Activated naive CD8-positive, alpha-beta T cell (primary cell): ENCODE measurements at regions not wholly inside any gene's neighbourhood (a gene's known extent, or its start where the extent isn't known, plus 50 kb on each side); places are given as distances from the start of the nearest gene placed in this dataset.

ENCODE experiments used
- H3K27ac Mint-ChIP-seq: one replicate; pipeline ENCODE4 v1.8.0; 2021; ENCODE audit warnings: mixed read lengths
- H3K27me3 Mint-ChIP-seq: one replicate; pipeline ENCODE4 v1.8.0; 2021; ENCODE audit warnings: mixed read lengths
- H3K36me3 Mint-ChIP-seq: one replicate; pipeline ENCODE4 v1.8.0; 2021; ENCODE audit warnings: mixed read lengths
- H3K4me1 Mint-ChIP-seq: one replicate; pipeline ENCODE4 v1.8.0; 2021; ENCODE audit warnings: low read depth, mixed read lengths
- H3K4me3 Mint-ChIP-seq: one replicate; pipeline ENCODE4 v1.8.0; 2021; ENCODE audit warnings: mild to moderate bottlenecking, mixed read lengths
- H3K9me3 Mint-ChIP-seq: one replicate; pipeline ENCODE4 v1.8.0; 2021; ENCODE audit warnings: low read depth, mixed read lengths

DNA sequence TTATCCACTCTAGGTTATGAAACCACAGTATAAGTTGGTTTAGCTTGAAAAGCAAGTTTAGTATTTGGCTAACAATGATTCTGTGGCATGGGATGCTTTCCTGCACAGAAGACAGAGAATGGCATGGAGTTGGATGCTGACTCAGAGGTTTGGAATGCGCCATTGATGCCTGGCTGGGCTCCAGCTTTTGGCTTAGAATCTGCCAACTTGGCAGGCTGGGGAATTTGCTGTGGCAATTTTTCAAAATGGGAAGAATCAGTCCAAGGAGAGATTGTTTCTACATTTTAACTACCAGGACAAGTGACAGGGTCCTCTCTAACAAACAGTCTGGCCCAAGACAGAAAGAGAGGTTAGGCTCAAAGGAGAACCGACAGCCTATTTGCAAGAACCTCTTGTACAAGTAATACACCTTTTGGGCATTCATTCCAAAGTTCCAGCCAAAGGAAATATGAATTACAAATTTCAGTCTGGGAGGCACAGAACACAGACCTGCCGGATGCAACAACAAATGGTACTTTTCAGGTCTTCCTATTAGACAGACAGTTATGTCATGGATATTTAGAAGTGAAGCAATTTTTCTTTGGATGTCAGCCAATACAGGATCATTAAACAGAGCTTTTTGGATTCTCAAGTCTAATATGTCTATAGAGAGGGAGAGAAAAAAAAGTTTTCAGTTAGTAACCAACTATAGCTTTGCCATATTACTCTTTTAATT is 1027.7 kb downstream of the TMEM182 start:
- Mint-ChIP-seq H3K27ac (no peak overlapping the region), H3K36me3 (no peaks in the 10 kb centered on the region), H3K4me3 (no peak overlapping the region), H3K27me3 (no peaks in the 10 kb centered on the region), H3K4me1 (no peaks in the 10 kb centered on the region), H3K9me3 (peaks cover 4% of the 10 kb centered on the region)

DNA sequence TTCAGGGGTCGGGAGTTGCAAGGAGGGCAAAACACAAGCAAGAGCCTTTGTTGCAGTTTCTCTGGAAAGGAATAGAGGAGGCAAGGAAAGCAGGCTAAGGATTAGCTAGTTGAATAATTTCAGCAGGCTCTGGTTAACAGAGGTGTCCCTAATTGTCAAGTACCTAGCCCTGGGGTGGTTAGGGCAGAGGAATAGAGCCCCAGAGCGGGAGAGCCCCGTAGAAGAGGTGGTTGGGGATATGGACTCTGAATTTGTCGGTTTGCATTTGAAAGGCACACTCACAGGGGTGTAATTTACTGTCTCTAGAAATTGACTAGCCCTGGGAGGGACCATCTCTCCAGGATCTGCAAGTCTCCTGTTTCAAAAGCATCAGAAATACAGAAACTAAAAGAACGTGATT is 1030.2 kb downstream of the TMEM182 start:
- no peaks in the 10 kb centered on the region for H3K4me1 Mint-ChIP-seq
- no peaks in the 10 kb centered on the region for H3K27me3 Mint-ChIP-seq
- H3K9me3 Mint-ChIP-seq, result peaks cover 10% of the 10 kb centered on the region
- no peaks in the 10 kb centered on the region for H3K36me3 Mint-ChIP-seq
- H3K27ac Mint-ChIP-seq, result no peak overlapping the region
- no peak overlapping the region for H3K4me3 Mint-ChIP-seq

DNA sequence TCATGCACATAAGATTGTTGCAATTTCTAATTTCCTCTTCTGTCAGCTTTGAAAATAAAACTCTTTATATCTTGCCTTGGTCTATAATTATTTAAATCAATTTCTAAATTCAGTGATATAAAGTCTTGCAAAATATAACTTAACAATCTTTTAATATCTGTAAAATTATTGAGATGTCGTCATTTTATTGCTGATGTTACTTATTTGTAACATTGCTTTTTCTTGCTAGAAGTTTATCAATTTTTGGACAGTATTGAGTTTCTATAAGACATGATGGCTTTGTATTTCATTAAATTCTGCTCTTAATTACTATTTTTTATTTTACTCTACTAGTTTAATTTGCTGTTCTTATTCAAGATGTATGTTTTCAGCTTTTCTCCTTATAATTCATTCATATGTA is 1036.5 kb downstream of the TMEM182 start:
- Mint-ChIP-seq H3K27me3 (no peaks in the 10 kb centered on the region), H3K4me1 (no peaks in the 10 kb centered on the region), H3K27ac (no peak overlapping the region), H3K9me3 (peaks cover 8% of the 10 kb centered on the region), H3K36me3 (no peaks in the 10 kb centered on the region), H3K4me3 (no peak overlapping the region)

DNA sequence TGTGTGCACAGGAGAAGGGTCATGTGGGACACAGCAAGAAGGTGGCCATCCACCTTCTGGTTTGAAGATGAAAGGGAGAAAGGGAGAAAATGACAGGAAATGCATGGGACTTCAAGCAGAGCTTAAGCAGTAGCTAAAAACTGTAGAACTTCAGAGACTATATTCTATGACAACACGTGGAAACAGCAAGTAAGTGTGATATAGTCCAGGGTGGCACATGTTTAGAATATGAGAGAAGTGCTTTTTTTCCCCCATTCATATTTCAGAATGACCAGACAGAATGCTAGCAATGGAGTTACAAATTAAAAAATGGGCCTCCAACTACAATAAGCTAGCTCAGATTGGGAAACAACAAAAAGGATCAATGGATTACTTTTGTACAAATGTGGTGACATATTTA is 1042.2 kb downstream of the TMEM182 start:
- no peaks in the 10 kb centered on the region for H3K36me3 Mint-ChIP-seq

DNA sequence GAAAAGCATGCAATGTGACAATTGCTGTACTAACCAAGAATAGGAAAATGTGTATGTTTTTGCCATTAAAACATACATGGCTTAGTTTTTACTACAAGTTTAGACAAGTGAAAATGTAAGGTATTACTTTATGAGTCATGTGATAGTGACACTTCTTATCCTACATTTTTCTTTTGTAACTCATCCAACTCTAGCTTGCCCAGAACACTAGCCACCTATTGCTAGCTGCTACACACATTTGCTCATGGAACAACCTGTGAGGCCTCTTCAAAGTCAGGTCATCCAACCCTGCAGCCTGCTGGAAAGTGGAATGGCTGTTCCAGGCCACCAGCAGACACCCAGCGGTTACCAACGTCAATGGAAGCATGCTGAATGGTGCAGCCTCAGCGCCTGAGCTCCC is 1043.9 kb downstream of the TMEM182 start:
- Mint-ChIP-seq H3K4me3 (no peak overlapping the region), H3K9me3 (no peaks in the 10 kb centered on the region), H3K27me3 (no peaks in the 10 kb centered on the region), H3K27ac (no peak overlapping the region), H3K36me3 (no peaks in the 10 kb centered on the region), H3K4me1 (no peaks in the 10 kb centered on the region)

More for the DNA sequence above, 1042.2 kb downstream of the TMEM182 start:
- Mint-ChIP-seq H3K27ac (no peak overlapping the region), H3K4me3 (no peak overlapping the region), H3K4me1 (no peaks in the 10 kb centered on the region), H3K9me3 (no peaks in the 10 kb centered on the region), H3K27me3 (no peaks in the 10 kb centered on the region)

DNA sequence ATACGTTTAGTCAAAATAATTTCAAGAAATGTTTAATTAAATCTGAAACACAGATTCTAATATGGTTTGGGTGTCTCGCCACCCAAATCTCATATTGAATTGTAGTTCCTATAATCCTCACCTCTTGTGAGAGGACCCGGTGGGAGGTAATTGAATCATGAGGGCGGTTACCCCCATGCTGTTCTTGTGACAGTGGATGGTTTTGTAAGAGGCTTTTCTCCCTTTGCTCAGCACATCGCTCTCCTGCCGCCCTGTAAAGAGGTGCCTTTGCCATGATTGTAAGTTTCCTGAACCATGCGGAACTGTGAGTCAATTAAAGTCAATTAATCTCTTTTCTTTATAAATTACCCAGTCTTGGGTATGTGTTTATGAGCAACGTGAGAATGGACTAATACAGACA is 1045.1 kb upstream of the POU3F3 start:
- no peaks in the 10 kb centered on the region for H3K4me1 Mint-ChIP-seq
- H3K4me3 Mint-ChIP-seq, result no peak overlapping the region
- no peaks in the 10 kb centered on the region for H3K36me3 Mint-ChIP-seq
- H3K27ac Mint-ChIP-seq, result no peak overlapping the region
- H3K9me3 Mint-ChIP-seq, result peaks cover 4% of the 10 kb centered on the region
- no peaks in the 10 kb centered on the region for H3K27me3 Mint-ChIP-seq

DNA sequence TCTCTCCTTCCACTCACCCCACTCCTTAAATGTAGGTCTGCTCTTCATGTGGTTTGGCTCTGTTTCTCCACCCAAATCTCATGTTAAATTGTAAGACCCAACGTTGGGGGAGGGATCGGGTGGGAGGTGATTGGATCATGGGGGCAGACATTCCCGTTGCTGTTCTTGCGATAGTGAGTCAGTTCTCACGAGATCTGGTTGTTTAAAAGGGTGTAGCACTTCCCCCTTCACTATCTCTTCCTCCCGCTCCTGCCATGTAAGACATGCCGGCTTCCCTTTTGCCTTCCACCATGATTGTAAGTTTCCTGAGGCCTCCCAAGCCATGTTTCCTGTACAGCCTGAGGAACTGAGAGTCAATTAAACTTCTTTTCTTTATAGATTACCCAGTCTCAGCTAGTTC is 1044.5 kb upstream of the POU3F3 start:
- peaks cover 4% of the 10 kb centered on the region for H3K9me3 Mint-ChIP-seq
- no peaks in the 10 kb centered on the region for H3K27me3 Mint-ChIP-seq
- H3K36me3 Mint-ChIP-seq, result no peaks in the 10 kb centered on the region
- H3K4me1 Mint-ChIP-seq, result no peaks in the 10 kb centered on the region
- H3K4me3 Mint-ChIP-seq, result no peak overlapping the region
- no peak overlapping the region for H3K27ac Mint-ChIP-seq

DNA sequence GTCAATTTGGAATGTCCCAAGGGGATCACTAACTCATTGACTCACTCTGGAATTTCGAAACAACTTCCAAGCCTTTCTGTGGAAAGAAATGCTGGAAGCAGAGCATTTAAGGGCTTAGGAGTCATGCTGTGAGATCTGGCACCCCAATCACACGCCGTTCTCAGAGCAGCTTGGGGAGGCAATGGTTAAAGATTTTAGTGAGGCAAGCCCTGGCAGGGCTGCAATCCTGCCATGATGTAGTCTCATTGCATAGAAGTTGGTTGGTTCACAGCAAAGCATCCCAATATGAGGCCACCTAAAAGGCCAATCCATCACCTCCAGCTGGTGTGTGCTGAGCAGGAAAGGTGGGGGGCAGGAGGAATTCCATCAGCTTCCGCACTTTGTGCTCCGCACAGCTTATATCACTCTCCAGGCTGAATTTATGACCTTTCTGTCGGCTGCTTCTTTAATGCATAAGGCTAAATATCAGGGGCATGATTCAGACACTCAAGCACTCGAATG is 1043.9 kb upstream of the POU3F3 start:
- no peaks in the 10 kb centered on the region for H3K4me1 Mint-ChIP-seq
- H3K4me3 Mint-ChIP-seq, result no peak overlapping the region
- H3K9me3 Mint-ChIP-seq, result peaks cover 4% of the 10 kb centered on the region
- no peaks in the 10 kb centered on the region for H3K36me3 Mint-ChIP-seq
- H3K27ac Mint-ChIP-seq, result no peak overlapping the region
- H3K27me3 Mint-ChIP-seq, result no peaks in the 10 kb centered on the region

DNA sequence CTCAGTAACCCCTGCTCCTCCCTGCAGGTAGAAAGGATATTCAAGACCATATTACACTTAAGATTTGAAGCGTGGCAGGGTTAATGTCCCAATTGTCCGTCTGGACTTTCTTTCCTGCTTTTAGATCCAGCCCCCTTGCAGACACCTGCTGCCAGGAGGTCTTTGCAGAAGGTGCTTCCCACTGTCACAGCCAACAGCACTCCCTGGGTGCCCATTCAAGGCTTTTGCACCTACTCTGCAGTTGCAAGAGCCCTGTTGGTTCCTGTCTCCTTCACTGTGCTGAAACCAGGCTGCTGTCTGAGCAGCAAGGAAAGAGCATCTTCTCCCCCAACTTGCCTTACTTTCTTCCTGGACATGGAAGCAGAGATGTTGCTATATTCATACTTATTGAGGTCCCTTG is 1043.0 kb upstream of the POU3F3 start:
- Mint-ChIP-seq H3K36me3 (no peaks in the 10 kb centered on the region), H3K27me3 (no peaks in the 10 kb centered on the region), H3K4me3 (no peak overlapping the region), H3K27ac (no peak overlapping the region), H3K9me3 (peaks cover 4% of the 10 kb centered on the region), H3K4me1 (no peaks in the 10 kb centered on the region)

DNA sequence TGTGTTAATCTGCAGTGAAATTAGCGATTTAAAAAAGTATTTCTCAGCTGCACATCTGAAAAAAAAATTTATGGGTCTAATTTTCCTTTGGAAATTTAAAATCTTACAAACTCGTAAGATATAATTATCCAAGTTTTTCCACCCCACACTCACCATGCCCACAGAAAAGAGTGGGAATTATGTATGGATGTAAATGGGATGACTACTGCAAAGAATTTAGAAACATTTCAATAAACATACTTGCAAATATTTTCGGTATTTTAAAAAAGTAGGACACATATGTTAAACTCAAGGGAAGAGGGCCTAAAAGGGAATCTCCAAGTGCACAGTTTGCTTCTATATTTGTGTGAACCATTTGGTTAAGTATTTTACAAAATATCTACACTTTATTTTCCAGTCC is 1039.9 kb upstream of the POU3F3 start:
- H3K9me3 Mint-ChIP-seq, result peaks cover 4% of the 10 kb centered on the region
- no peak overlapping the region for H3K4me3 Mint-ChIP-seq
- no peaks in the 10 kb centered on the region for H3K4me1 Mint-ChIP-seq
- no peaks in the 10 kb centered on the region for H3K27me3 Mint-ChIP-seq
- H3K27ac Mint-ChIP-seq, result no peak overlapping the region
- H3K36me3 Mint-ChIP-seq, result no peaks in the 10 kb centered on the region

DNA sequence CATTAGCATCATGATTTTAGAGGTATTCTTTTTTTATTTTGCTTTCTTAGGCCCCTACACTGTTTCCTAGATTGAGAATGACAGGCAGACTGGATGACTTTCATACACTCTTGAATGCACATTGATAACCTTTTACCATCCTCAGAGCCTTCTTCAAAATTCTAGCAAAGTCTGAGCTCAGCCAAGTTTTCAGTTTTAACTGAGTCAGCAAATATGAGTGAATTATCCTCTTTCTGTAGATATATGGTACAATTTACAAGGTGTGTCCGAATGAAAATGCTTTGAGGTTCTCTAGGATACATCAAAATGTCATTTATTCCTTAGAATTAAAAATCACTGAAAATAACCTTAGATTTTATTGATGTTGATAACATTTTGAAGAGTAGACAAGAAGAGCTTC is 1038.2 kb upstream of the POU3F3 start:
- Mint-ChIP-seq H3K36me3 (no peaks in the 10 kb centered on the region), H3K27me3 (no peaks in the 10 kb centered on the region), H3K9me3 (peaks cover 4% of the 10 kb centered on the region), H3K4me3 (no peak overlapping the region), H3K27ac (no peak overlapping the region), H3K4me1 (no peaks in the 10 kb centered on the region)

DNA sequence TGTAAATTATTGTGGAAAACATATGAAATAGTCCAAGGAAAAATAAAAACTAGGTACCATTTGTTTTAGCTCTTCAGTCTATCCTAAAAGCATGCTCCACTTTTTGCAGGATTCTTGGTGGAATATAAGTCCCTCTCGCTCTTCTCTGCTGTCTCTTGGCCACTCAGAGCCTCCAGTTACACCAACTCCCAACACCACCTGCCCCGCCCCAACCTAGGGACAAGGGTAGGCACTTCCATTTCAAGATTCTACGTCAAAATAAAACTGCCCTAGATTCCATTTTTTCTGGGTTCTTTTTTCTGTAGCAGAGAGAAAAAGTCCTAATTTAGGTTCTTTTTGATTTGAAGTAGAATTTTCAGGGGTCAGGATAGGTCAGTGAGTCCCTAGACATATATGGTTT is 1036.2 kb upstream of the POU3F3 start:
- H3K27ac Mint-ChIP-seq, result no peak overlapping the region
- H3K27me3 Mint-ChIP-seq, result no peaks in the 10 kb centered on the region
- H3K36me3 Mint-ChIP-seq, result no peaks in the 10 kb centered on the region
- no peak overlapping the region for H3K4me3 Mint-ChIP-seq
- H3K9me3 Mint-ChIP-seq, result no peaks in the 10 kb centered on the region
- H3K4me1 Mint-ChIP-seq, result no peaks in the 10 kb centered on the region

DNA sequence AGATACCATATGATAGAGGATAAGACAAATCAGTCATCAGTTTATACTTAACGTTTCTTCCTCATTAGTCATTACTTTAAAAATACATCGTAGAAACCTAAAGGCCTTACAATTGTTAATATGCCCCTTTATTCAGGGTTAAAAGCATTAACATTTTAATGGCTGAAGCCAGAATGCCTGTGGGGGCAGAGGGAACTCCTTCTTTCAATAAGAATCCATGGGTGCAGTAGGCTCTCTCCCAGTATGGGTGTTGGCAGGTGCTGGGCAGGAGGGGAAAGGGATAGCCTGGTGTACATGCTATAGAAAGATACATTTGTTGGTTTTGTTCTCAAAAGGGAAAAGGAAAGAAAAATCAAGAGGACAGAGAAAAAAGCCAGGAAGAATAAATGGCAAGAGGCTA is 1035.7 kb upstream of the POU3F3 start:
- H3K4me3 Mint-ChIP-seq, result no peak overlapping the region
- H3K36me3 Mint-ChIP-seq, result no peaks in the 10 kb centered on the region
- H3K27ac Mint-ChIP-seq, result no peak overlapping the region
- no peaks in the 10 kb centered on the region for H3K27me3 Mint-ChIP-seq
- H3K9me3 Mint-ChIP-seq, result no peaks in the 10 kb centered on the region
- no peaks in the 10 kb centered on the region for H3K4me1 Mint-ChIP-seq

DNA sequence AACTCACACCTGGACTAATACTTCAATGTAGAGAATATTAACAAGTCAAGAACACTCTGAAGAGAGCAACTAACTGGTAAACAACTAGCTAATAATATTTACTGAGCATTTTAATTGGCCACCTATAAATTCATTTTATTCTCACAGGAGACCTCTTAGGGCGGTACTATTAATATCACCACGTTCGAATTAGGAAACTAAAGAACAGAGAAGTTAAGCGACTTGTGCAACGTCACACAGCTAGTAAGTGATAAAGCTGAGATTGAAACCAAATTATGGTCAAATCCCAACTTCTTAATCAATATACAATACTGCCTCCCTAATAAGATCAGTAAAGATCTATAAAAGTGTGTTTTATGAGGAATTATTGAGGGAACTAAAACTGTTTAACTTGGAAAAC is 1034.3 kb upstream of the POU3F3 start:
- no peaks in the 10 kb centered on the region for H3K36me3 Mint-ChIP-seq

DNA sequence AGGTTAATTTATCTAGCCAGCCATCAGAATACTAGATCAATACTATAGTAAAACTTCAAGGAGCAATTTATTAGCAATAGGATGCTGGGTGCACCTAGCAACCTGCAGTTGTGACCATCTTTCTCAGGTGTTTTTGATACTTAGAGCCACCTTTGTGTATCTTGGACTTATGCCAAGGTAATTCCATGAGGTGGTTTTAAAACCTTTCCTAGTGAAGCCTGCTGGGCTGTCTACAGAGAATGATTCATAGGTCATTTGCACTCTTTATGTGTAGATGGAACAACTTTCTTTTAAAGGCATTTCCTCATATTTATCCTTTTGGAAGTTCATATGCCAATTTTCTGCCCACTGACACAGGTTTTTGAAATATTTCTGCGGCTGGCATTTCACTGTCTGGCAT is 1030.1 kb upstream of the POU3F3 start:
- no peak overlapping the region for H3K4me3 Mint-ChIP-seq
- no peaks in the 10 kb centered on the region for H3K4me1 Mint-ChIP-seq
- H3K27me3 Mint-ChIP-seq, result no peaks in the 10 kb centered on the region
- no peaks in the 10 kb centered on the region for H3K36me3 Mint-ChIP-seq
- peaks cover 17% of the 10 kb centered on the region for H3K9me3 Mint-ChIP-seq
- no peak overlapping the region for H3K27ac Mint-ChIP-seq

More for the DNA sequence above, 1034.3 kb upstream of the POU3F3 start:
- Mint-ChIP-seq H3K27ac (no peak overlapping the region), H3K27me3 (no peaks in the 10 kb centered on the region), H3K4me1 (no peaks in the 10 kb centered on the region), H3K4me3 (no peak overlapping the region), H3K9me3 (no peaks in the 10 kb centered on the region)

DNA sequence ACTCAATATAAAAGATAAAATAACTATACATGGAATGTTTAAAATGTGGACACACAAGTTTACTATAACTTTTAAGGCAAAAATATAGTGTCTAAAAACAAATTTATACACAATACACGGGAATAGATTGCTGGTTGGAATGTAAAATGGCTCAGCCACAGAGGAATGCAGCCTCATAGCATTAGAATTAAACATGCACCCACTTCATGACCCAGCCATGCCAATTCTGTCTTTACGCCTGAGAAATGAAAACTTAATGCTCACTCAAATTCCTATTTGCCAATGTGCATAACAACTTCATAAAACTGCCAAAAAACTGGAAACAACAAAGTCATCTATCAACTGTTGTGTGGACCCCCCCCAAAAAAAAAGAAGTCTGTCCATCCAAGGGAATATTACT is 1006.6 kb upstream of the POU3F3 start:
- Mint-ChIP-seq H3K9me3 (peaks cover 18% of the 10 kb centered on the region), H3K4me1 (no peaks in the 10 kb centered on the region), H3K4me3 (no peak overlapping the region), H3K36me3 (no peaks in the 10 kb centered on the region), H3K27ac (no peak overlapping the region), H3K27me3 (no peaks in the 10 kb centered on the region)
